ENCODE measurements at regions not wholly inside any gene's neighbourhood (a gene's known extent, or its start where the extent isn't known, plus 50 kb on each side); places are given as distances from the start of the nearest gene placed in this dataset.

DNA sequence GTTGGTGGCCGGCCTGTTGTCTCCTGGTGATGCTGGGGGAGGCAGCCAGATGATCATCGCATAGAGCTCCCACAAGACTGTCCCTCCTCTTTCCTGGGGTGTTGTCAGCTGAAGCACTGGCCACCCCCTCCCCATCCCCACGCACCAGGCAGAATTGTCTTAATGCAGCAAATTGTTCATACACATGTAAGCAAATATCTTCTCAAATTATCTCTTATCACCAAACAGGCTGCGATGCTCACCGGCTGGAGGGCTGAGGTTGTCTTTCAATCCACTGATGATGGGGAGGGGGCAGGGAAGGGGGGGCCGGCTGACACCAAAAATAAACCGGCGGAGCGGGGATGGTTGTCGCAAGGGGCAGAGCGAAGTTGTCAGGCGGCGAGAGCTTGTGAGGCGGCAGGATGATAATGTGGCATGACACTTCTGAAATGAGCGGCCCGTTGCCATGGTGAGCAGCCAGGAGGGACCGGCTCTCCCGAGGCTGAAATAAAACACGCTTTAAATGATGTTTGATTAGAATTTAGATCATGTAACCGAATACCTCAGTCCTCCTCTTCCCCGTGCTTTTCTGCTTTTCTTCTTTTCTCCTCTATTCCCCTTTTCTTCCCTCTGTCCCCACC lies 59.8 kb downstream of the MRM1 start:
- no peak for DNase-seq (ENCODE audit: low read depth)

- DNase-seq (ENCODE audit: low read depth): no peak
These were observed 60.3 kb downstream of the MRM1 start for GRCh38 chr17:36661688-36662087.

GRCh38 chr17:36665417-36665816 lies 64.0 kb downstream of the MRM1 start:
- DNase-seq (ENCODE audit: low read depth): no peak

- DNase-seq (ENCODE audit: low read depth): no peak
These were observed 66.5 kb downstream of the MRM1 start for GRCh38 chr17:36667922-36668321.

DNA sequence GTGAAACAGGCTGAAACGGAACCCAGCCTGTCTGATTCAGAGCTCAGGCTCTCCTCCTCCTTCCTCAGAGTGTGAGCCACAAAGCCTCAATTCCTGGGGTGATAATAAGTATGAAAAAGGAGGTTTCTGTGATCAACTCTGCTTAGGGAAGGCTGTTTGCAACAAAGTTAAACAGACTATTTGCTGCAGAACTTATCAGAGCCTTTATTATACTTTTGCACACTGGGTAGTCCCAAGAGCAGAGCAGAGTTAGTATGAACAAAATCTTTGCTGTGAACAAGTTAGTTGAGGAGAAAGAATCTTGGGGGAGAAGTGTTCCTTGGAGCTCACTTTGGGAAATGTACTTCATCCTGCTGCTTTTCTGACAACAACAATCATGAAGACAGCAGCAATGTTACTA lies 67.4 kb downstream of the MRM1 start:
- no peak for DNase-seq (ENCODE audit: low read depth)

GRCh38 chr17:36671144-36671543 lies 69.8 kb downstream of the MRM1 start:
- DNase-seq (ENCODE audit: low read depth): no peak

- no peak for DNase-seq (ENCODE audit: low read depth)
These were observed 71.1 kb downstream of the MRM1 start for GRCh38 chr17:36672403-36672918.

DNA sequence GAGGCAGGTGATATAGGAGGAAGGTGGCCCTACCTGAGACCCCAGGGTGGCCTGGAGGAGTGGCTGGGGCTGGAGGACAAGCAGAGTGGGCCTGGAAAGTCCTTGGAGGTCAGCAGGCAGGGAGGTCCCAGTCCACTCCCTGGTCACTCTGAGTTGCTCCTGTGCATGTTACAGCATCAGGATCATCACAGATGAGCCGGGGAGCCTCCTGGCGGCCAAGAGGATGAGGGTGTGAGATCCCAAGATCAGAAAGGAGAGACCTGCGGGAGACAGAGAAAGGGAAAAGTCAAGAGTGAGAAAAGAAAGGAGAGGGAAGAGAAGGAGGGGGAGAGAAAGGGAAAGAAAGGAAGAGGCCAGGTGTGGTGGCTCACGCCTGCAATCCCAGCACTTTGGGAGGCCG lies 71.7 kb downstream of the MRM1 start:
- DNase-seq (ENCODE audit: low read depth): no peak

- DNase-seq (ENCODE audit: low read depth): no peak
These were observed 72.4 kb downstream of the MRM1 start for GRCh38 chr17:36673637-36674277.

- no peak for DNase-seq (ENCODE audit: low read depth)
These were observed 72.9 kb downstream of the MRM1 start for GRCh38 chr17:36674278-36674650.

DNA sequence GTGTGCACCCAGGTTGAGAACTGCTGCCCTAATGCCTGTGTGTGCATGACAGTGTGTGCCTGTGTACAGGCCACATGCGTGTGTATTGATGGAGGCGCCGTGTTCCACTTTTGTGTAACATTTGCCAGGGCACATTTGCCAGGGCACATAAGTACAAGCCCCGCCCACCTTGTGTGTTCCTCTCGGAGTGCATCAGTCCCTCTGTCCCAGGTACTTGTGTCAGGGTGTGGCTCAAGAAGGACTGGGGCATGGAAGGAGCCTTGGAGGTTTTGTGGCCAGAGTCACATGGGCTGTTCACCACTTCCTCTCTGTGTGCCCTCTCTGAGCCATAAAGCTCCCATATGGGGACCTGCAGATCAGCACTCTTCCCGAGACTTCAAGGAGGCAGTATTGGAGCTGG lies 73.9 kb downstream of the MRM1 start:
- no peak for DNase-seq (ENCODE audit: low read depth)

GRCh38 chr17:36675786-36676185 lies 74.4 kb downstream of the MRM1 start:
- no peak for DNase-seq (ENCODE audit: low read depth)

DNA sequence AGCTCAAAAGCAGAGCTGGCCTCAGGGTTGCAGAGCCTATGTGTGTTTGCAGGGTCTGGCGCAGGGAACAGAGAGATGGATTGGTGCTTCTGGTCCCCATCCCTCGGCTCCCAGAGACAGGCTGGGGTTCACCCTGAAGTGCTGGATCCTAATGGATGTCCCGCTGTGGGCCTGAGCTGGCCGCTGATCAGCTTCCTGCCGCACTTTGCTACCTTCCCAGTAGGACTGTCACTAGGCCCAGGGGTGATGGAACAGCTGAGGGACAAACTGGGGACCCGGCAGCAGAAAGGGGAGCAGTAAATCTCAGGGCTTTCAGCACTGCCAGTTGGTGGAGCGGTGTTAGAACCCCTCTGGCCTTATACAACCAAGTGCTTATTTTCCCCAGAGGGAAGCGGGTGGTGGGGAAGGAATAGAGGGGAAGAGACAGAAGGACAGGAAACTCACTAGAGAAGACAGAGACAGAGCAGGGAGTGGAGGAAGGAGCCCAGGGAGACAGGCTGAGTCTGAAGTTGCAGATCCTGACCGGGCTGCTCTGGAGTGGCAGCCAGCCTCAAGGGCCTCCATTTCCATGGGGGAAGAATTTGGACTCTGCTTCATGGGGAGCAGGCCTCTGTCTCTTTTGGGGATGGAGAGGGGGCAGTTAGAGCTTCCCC lies 78.6 kb downstream of the MRM1 start:
- DNase-seq (ENCODE audit: low read depth): no peak

DNA sequence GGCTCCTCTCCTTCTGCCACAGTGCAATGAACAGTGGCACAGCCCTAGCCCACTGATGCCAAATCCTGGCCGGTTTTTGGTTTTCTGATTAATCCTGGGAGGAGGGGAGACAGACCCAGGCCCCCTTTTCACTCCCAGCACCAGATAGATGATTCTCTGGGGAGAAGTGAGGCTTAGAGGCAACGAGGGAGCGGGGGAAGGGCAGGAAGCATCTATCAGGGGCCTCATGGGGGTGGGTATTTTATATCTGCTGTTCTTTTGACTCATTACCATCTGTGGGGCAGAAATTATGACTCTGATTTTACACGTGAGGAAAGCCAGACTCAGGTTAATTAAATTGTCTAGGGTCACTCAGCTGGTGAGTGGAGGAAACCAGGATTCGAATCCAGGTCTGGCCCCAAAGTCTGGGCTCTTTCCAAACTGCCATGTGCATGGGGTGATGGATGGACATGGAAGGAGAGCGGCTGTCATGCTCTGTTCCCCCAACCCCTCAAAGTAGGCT lies 79.4 kb downstream of the MRM1 start:
- no peak for DNase-seq (ENCODE audit: low read depth)

DNA sequence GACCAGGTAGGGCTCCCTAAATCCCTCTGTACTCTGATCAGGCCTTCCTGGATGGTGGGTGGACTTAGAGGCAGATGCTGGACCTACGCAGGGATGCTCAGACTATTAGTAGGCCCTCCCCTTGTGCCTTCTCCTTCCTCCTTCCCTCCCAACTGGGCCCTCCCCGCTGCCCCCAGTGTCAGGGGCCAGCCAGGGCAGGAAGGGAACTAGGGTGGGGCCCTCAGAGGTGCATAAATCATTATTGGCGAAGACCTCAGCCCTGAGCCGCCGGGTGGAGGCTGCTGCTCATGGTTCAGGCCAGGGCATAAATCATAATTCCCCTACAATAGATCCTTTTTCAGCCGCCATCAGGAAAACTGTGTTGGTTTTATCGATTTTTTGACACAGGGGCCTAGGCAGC lies 81.4 kb downstream of the MRM1 start:
- no peak for DNase-seq (ENCODE audit: low read depth)

- DNase-seq (ENCODE audit: low read depth): no peak
These were observed 82.0 kb downstream of the MRM1 start for GRCh38 chr17:36683387-36683786.

DNA sequence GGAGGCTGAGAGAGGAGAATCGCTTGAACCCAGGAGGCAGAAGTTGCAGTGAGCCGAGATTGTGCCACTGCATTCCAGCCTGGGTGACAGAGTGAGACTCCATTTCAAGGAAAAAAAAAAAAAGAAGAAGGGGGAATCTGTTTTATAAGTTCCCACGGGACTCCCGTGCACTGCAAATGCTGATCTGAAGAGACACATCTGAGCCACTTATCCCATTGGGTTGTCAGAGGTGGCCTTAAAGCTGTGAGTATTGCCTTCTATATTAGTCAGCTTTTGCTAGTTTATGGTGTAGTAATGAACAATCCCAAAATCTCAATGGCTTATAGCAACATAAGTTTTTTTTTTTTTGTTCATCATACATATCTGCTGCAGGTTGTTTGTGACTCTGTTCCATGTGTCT lies 82.8 kb downstream of the MRM1 start:
- no peak for DNase-seq (ENCODE audit: low read depth)

- no peak for DNase-seq (ENCODE audit: low read depth)
These were observed 84.8 kb downstream of the MRM1 start for GRCh38 chr17:36686123-36686669.

DNA sequence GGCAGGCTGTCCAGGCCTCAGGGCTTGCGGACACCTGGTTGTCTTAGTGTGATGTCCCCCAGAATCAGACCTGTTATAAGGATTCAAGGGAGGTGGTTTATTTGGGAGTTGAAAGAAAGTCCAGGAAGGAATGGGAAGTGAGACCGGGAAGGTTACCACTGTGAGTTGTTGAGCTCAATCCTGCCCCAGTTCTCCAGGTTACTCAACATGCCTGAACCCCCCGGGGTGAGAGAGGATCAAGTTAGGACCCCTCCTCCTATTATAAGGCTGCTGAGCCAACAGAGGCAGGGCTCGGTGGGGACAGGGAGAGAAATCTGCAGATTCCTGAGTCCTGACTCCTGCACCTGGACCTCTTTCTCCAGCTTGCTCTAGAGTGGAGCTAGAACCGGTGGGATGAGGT lies 86.4 kb downstream of the MRM1 start:
- DNase-seq (ENCODE audit: low read depth): no peak

- no peak for DNase-seq (ENCODE audit: low read depth)
These were observed 87.8 kb downstream of the MRM1 start for GRCh38 chr17:36689089-36689667.

DNA sequence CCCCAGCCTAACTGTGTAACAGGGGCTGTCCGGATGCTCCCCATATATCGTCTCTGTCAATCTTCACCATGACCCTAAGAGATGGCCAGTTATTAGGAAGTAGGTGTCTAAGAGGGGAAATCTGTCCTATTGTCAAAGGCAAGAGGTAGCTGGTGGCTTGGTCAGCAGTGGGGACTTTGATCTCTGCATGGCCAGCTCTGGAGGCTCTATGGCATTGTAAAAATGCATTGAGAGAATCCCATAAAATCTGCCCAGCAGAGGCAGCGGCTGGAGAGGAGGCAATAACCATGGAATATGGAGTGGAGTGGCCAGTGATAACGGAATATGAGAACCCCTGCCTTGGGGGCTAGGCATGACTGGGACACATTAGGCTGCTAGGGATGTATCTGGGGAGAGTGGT lies 88.8 kb downstream of the MRM1 start:
- DNase-seq (ENCODE audit: low read depth): no peak

DNA sequence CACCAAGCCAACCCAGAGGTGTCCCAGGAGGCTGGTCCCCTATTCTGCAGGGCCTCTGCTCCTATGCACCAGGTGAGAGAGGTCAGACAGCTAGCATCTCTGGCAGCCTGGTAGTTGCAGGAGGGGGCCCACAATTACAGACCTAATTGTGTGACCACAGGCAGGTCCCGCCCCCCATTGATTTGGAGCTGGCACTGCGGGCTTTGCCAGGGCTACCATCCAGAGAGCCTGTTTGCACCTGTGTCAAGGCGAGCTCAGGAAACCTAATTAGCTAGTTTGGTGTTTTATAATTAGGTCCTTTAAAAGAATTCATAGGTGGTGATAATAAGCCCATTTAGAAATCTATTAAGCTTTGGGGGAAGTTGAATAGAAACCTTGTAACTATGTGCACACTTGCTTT lies 90.2 kb downstream of the MRM1 start:
- no peak for DNase-seq (ENCODE audit: low read depth)

Data from forelimb muscle (tissue), 1 donor.